Ovary (tissue), 3 donors: ENCODE measurements at regions not wholly inside any gene's neighbourhood (a gene's known extent, or its start where the extent isn't known, plus 50 kb on each side); places are given as distances from the start of the nearest gene placed in this dataset.
"Not testable (repeated sequence)": the region's sequence is repeated elsewhere in the genome, so short reads cannot be mapped to it uniquely, and the experiment has no call there.

Source experiments
- EP300 ChIP-seq: sonication (generic); formaldehyde crosslinking; IDR thresholded peaks from one replicate; pipeline ENCODE4 v1.6.1; 2017; ENCODE audit warnings: antibody characterized with exemption
- TF ChIP-seq, protein P1 (sequence below), 3 donors: fragments of 450-650 bp in 2 of 3; fragments of 200-600 bp in 1 of 3; IDR thresholded peaks; one replicate each; pipeline versions ENCODE4 v1.5.1 to v1.8.0; 2016 to 2022; ENCODE audit warnings: antibody characterized with exemption in 3 of 3, mild to moderate bottlenecking in 1 of 3
- donor health status: DM: no; HTN: no; CAD: no.

DNA sequence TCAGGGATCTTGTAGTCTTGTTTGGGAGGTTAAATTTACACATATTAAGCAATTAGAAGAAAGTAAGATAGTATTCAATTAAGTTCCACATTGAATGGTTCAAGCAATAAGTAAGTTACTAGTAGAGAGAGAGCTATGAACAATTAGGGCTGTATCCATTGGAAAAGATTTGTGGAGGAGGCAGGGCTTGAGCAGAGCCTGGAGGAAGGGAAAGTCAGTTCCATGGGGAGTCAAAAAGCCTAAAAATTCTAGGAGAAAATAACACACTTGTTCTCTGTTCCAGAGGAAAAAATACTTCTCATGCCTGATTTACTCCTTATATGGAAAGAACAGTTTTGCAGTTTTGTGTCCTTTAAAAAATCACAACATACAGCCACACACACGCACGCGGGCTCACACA lies 730.0 kb downstream of the PRIM2 start:
- TF ChIP-seq, protein P1, sequence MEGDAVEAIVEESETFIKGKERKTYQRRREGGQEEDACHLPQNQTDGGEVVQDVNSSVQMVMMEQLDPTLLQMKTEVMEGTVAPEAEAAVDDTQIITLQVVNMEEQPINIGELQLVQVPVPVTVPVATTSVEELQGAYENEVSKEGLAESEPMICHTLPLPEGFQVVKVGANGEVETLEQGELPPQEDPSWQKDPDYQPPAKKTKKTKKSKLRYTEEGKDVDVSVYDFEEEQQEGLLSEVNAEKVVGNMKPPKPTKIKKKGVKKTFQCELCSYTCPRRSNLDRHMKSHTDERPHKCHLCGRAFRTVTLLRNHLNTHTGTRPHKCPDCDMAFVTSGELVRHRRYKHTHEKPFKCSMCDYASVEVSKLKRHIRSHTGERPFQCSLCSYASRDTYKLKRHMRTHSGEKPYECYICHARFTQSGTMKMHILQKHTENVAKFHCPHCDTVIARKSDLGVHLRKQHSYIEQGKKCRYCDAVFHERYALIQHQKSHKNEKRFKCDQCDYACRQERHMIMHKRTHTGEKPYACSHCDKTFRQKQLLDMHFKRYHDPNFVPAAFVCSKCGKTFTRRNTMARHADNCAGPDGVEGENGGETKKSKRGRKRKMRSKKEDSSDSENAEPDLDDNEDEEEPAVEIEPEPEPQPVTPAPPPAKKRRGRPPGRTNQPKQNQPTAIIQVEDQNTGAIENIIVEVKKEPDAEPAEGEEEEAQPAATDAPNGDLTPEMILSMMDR (IDR thresholded peaks at IDR 0.05) = not testable (repeated sequence)
- TF ChIP-seq EP300 = not testable (repeated sequence)
